ENCODE measurements at regions not wholly inside any gene's neighbourhood (a gene's known extent, or its start where the extent isn't known, plus 50 kb on each side); places are given as distances from the start of the nearest gene placed in this dataset.

- no peaks in the 10 kb centered on the region for H3K27me3 ChIP-seq
- peaks cover 4% of the 10 kb centered on the region for H3K4me1 ChIP-seq
- intact Hi-C loops (cut with DNase I): no loop called here
- no peaks in the 10 kb centered on the region for H3K36me3 ChIP-seq
- ATAC-seq (no peak), DNase-seq (peak; percentile 33)
- no peaks in the 10 kb centered on the region for H3K9me3 ChIP-seq
- no peak for TF ChIP-seq CTCF (IDR thresholded peaks at IDR 0.05)
- no peak overlapping the region for H3K4me3 ChIP-seq
- no peak overlapping the region for H3K27ac ChIP-seq
These were observed 95.0 kb downstream of the ERMARD start for GRCh38 chr6:169846286-169847056.

GRCh38 chr6:169845426-169846285 is 94.2 kb downstream of the ERMARD start:
- H3K27me3 ChIP-seq: no peaks in the 10 kb centered on the region
- H3K27ac ChIP-seq: no peak overlapping the region
- DNase-seq (peak; percentile 30), ATAC-seq (no peak)
- intact Hi-C loops (cut with DNase I): no loop called here
- no peak overlapping the region for H3K4me3 ChIP-seq
- H3K9me3 ChIP-seq: no peaks in the 10 kb centered on the region
- H3K36me3 ChIP-seq: no peaks in the 10 kb centered on the region
- TF ChIP-seq CTCF (IDR thresholded peaks at IDR 0.05): no peak
- H3K4me1 ChIP-seq: peaks cover 2% of the 10 kb centered on the region

GRCh38 chr6:169844946-169845345 is 93.5 kb downstream of the ERMARD start:
- H3K4me1 ChIP-seq: no peaks in the 10 kb centered on the region
- H3K27ac ChIP-seq: no peak overlapping the region
- peak; percentile 54 for DNase-seq
- H3K4me3 ChIP-seq: no peak overlapping the region
- no peaks in the 10 kb centered on the region for H3K27me3 ChIP-seq
- H3K36me3 ChIP-seq: no peaks in the 10 kb centered on the region
- no peak for ATAC-seq
- intact Hi-C loops (cut with DNase I): no loop called here
- H3K9me3 ChIP-seq: no peaks in the 10 kb centered on the region
- TF ChIP-seq CTCF (IDR thresholded peaks at IDR 0.05): no peak

- Histone ChIP-seq H3K36me3 (no peaks in the 10 kb centered on the region), H3K4me3 (no peak overlapping the region), H3K27ac (no peak overlapping the region), H3K9me3 (no peaks in the 10 kb centered on the region), H3K27me3 (no peaks in the 10 kb centered on the region), H3K4me1 (no peaks in the 10 kb centered on the region)
- peak; percentile 27 for DNase-seq
- intact Hi-C loops (cut with DNase I): no loop called here
- no peak for ATAC-seq
- TF ChIP-seq CTCF (IDR thresholded peaks at IDR 0.05): no peak
These were observed 92.6 kb downstream of the ERMARD start for GRCh38 chr6:169843991-169844390.

GRCh38 chr6:169843110-169843509 is 91.7 kb downstream of the ERMARD start:
- intact Hi-C loops (cut with DNase I): no loop called here
- Histone ChIP-seq H3K4me3 (no peak overlapping the region), H3K36me3 (no peaks in the 10 kb centered on the region), H3K27ac (no peak overlapping the region), H3K9me3 (no peaks in the 10 kb centered on the region), H3K4me1 (no peaks in the 10 kb centered on the region), H3K27me3 (no peaks in the 10 kb centered on the region)
- ATAC-seq (no peak), DNase-seq (peak; percentile 26)
- no peak for TF ChIP-seq CTCF (IDR thresholded peaks at IDR 0.05)

Data from upper lobe of right lung (tissue), 1 donor.